Keratinocyte (primary cell): ENCODE measurements at regions not wholly inside any gene's neighbourhood (a gene's known extent, or its start where the extent isn't known, plus 50 kb on each side); places are given as distances from the start of the nearest gene placed in this dataset.

Experiments used
- CTCF ChIP-seq, 3 experiments: IDR thresholded peaks in 1 of 3; conservative IDR thresholded peaks in 1 of 3; optimal IDR thresholded peaks in 1 of 3; 2 replicates in 2 of 3; 3 replicates in 1 of 3; pipeline versions ENCODE3 to v1.5.1; 2011; ENCODE audit warnings: low read length in 3 of 3, mild to moderate bottlenecking in 3 of 3, moderate library complexity in 2 of 3, control low read depth in 1 of 3, inconsistent platforms in 1 of 3; ENCODE audit not compliant: insufficient read depth in 2 of 3; ENCODE audit errors: extremely low read depth in 1 of 3
- EZH2 ChIP-seq: IDR thresholded peaks from one replicate; pipeline ENCODE4 v1.6.1; 2012; ENCODE audit warnings: inconsistent platforms, mild to moderate bottlenecking, low read length, moderate library complexity

GRCh38 chrX:44435047-44435446 is 91.6 kb upstream of the EFHC2 start:
- TF ChIP-seq CTCF (optimal IDR thresholded peaks at IDR 0.05 in 1 of 3, IDR thresholded peaks at IDR 0.05 in 1 of 3, conservative IDR thresholded peaks at IDR 0.05 in 1 of 3; ENCODE audit: extremely low read depth in 1 of 3, insufficient read depth in 2 of 3, low read length in 3 of 3): no peak
- no peak for TF ChIP-seq EZH2
